Body of pancreas (tissue), 4 donors: ENCODE measurements at regions not wholly inside any gene's neighbourhood (a gene's known extent, or its start where the extent isn't known, plus 50 kb on each side); places are given as distances from the start of the nearest gene placed in this dataset.

Source experiments
- ATAC-seq: fragments of 150-250 bp; one replicate; pipeline ENCODE4 v1.9.1; 2016
- DNase-seq, 4 donors: peaks; one replicate each; pipeline ENCODE4 v3.0.0-alpha.2; 2019
- H3K27ac ChIP-seq, 4 donors: fragments of 200-600 bp; sonication (generic); 1 replicate in 3 of 4; 2 replicates in 1 of 4; pipeline versions ENCODE4 v1.5.1 to v1.6.1; 2016 to 2019; ENCODE audit warnings: mild to moderate bottlenecking in 1 of 4, mixed read lengths in 1 of 4, moderate library complexity in 1 of 4
- H3K27me3 ChIP-seq, 2 donors: fragments of 200-600 bp; sonication (generic); one replicate each; pipeline ENCODE4 v1.6.0; 2016; ENCODE audit warnings: mild to moderate bottlenecking in 1 of 2
- H3K36me3 ChIP-seq, 2 donors: fragments of 200-600 bp; sonication (generic); replicated peaks in 1 of 2; 2 replicates each; pipeline ENCODE4 v1.5.1; 2016; ENCODE audit warnings: low read depth in 2 of 2; ENCODE audit not compliant: insufficient read depth in 1 of 2
- H3K4me1 ChIP-seq: fragments of 200-600 bp; sonication (generic); one replicate; pipeline ENCODE4 v1.6.0; 2016
- H3K4me3 ChIP-seq, 2 donors: fragments of 200-600 bp; sonication (generic); 1 replicate in 1 of 2; 2 replicates in 1 of 2; pipeline ENCODE4 v1.5.1; 2016 to 2019
- H3K9me3 ChIP-seq, 3 donors: fragments of 200-600 bp; sonication (generic); 1 replicate in 2 of 3; 2 replicates in 1 of 3; pipeline ENCODE4 v1.5.1; 2016
- POLR2A ChIP-seq, 3 donors: fragments of 450-650 bp; IDR thresholded peaks; one replicate each; pipeline ENCODE4 v1.6.1; 2016; ENCODE audit warnings: antibody characterized with exemption in 3 of 3, mild to moderate bottlenecking in 2 of 3
- WGBS, 2 donors: methylation state at CpG; one replicate each; pipeline ENCODE4 v1.1.5; 2017; 5-methylcytosine and 5-hydroxymethylcytosine counted together
- intact Hi-C: fragments of 100-400 bp; cut with DNase I; formaldehyde crosslinking; loops from one replicate; pipeline ENCODE4 v1.15.1; 2023
- TF ChIP-seq, protein P1 (sequence below), 7 experiments: fragments of 450-650 bp in 4 of 7; fragments of 200-600 bp in 3 of 7; sonication (generic) in 3 of 7; IDR thresholded peaks; one replicate each; pipeline ENCODE4 v1.5.1; 2016 to 2019; ENCODE audit warnings: antibody characterized with exemption in 7 of 7

DNA sequence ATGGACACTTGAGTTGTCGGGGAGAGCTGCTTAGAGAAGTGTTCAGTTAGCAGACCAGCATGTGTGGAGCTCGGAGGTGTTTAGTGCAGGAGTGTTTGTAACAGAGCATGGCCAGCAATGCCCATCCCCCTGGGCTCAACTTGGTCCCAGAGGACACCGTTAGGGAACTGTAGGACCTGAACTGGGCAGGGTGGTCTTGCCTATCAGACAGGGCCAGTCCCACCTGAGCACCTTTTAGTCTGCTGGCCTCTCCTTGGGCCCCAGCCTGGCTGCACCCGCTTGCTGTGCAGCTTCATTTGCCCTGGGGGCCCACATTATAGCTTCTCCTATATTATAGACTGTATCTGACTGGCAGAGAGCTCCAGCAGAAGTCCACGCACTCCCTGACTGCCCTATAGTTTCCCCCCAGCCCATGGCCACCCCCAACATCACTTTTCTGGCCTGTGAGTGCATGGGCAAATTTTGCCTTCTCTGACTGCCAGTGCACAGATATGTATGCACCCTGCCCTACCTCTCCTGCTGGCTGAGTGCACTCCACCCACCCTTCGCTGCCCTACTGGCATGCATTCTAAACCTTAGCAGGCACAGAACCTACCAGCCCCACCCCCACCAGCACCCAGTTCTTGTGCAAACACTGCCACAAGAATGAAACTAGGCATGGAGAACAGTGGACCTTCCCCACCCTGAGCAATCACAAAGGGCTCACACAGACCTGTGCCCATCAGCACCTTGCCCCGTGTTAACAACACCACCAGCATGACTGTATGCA, 1030.6 kb upstream of the GHITM start:
- TF ChIP-seq, protein P1, sequence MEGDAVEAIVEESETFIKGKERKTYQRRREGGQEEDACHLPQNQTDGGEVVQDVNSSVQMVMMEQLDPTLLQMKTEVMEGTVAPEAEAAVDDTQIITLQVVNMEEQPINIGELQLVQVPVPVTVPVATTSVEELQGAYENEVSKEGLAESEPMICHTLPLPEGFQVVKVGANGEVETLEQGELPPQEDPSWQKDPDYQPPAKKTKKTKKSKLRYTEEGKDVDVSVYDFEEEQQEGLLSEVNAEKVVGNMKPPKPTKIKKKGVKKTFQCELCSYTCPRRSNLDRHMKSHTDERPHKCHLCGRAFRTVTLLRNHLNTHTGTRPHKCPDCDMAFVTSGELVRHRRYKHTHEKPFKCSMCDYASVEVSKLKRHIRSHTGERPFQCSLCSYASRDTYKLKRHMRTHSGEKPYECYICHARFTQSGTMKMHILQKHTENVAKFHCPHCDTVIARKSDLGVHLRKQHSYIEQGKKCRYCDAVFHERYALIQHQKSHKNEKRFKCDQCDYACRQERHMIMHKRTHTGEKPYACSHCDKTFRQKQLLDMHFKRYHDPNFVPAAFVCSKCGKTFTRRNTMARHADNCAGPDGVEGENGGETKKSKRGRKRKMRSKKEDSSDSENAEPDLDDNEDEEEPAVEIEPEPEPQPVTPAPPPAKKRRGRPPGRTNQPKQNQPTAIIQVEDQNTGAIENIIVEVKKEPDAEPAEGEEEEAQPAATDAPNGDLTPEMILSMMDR (IDR thresholded peaks at IDR 0.05) = no peak
- intact Hi-C loops = no loop called here
- Histone ChIP-seq H3K27ac (no peak overlapping the region), H3K9me3 (peaks cover 0 to 6% (median 0%) of the 10 kb centered on the region in 3 donors), H3K4me1 (no peaks in the 10 kb centered on the region), H3K36me3 (no peaks in the 10 kb centered on the region), H3K27me3 (no peaks in the 10 kb centered on the region), H3K4me3 (no peak overlapping the region)
- no peak for ATAC-seq
- 61 to 70% methylated on average over 4 to 7 of the region's 7 CpGs for WGBS, 2 donors
- DNase-seq = no peak

DNA sequence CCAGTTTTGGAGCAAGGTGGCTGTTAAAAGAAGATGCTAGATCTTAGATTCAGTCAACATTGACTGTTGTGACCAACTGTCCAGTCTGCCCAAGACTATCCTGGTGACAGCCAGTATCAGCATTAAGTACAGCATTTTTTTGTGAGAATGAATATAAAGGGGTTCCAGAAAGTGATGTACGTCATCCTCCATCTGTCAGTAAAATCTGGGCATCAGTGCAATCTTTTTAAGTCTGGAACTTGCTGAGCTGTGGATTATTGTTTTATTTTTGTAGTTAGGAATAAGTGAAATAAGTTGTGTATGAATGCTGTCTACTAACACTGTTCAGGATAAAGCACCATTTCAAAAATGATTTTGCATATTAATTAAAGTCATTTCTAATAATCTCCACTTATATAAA, 1020.0 kb upstream of the GHITM start:
- DNase-seq = no peak
- no peaks in the 10 kb centered on the region for H3K9me3 ChIP-seq
- H3K27me3 ChIP-seq = no peaks in the 10 kb centered on the region
- H3K36me3 ChIP-seq = no peaks in the 10 kb centered on the region
- no peak overlapping the region for H3K27ac ChIP-seq
- no peak for TF ChIP-seq POLR2A (IDR thresholded peaks at IDR 0.05)
- TF ChIP-seq, protein P1 (IDR thresholded peaks at IDR 0.05) = no peak
- ATAC-seq = no peak
- WGBS, 2 donors = 38 to 50% methylated on average over 1 of the region's 1 CpG
- H3K4me1 ChIP-seq = no peaks in the 10 kb centered on the region
- no peak overlapping the region for H3K4me3 ChIP-seq
- intact Hi-C loops = no loop called here

DNA sequence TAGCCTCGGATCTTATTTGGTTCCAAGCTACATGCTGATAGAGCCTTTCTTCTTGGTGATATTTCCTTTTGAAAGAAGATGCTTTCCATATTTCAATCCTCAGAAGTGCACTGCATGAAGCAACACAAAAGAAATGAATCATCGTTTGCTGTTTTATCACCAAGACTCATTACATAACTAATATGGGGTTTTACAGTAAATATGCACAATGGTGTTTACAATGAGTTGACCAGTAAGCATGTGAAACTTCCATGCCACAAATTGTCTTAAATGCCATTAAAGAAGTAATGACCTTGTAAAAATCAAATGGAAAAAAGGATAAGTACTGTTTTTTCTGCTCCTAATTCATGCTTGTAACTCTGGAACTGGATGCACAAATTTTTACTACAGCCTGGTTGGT, 1017.0 kb upstream of the GHITM start:
- no peaks in the 10 kb centered on the region for H3K27me3 ChIP-seq
- H3K9me3 ChIP-seq = no peaks in the 10 kb centered on the region
- intact Hi-C loops = no loop called here
- TF ChIP-seq POLR2A (IDR thresholded peaks at IDR 0.05) = no peak
- TF ChIP-seq, protein P1 (IDR thresholded peaks at IDR 0.05) = no peak
- no peak overlapping the region for H3K27ac ChIP-seq
- no peak overlapping the region for H3K4me3 ChIP-seq
- DNase-seq (no peak), ATAC-seq (no peak)
- no peaks in the 10 kb centered on the region for H3K4me1 ChIP-seq
- 30 to 45% methylated on average over 2 of the region's 2 CpGs for WGBS, 2 donors
- no peaks in the 10 kb centered on the region for H3K36me3 ChIP-seq

DNA sequence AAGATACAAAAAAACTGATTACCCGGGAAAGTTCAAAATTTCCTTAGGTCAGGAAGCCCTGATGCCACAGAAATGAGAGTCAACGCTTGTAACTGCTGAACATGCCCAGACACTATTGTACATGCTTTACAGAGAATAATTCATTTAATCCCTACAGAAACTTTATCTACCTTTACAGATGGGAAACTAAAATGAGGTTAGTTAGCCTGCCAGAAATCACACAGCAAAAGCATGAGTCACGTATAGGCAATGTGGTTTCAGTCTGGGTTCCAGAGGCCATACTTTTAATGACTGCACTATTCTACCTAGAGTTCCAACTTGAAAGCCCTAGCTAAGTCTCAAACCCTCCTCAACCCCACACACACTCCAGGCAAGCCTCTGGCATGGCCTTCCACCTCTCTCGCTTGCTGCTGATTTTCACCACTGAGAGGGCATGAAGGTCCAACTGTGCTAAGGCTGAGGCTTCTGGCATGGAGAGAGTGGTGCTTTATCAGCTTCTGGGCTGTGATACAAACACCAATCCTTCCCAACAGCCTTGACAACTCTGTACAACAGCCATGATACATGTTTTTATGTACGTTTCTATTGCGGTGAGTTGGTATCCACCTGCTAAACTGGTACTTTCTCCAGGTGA, 1011.2 kb upstream of the GHITM start:
- Histone ChIP-seq H3K27me3 (no peaks in the 10 kb centered on the region), H3K9me3 (no peaks in the 10 kb centered on the region), H3K36me3 (no peaks in the 10 kb centered on the region), H3K4me1 (no peaks in the 10 kb centered on the region), H3K27ac (no peak overlapping the region), H3K4me3 (no peak overlapping the region)
- ATAC-seq (no peak), DNase-seq (no peak)
- intact Hi-C loops = no loop called here
- WGBS, 2 donors = 82% methylated on average over 6 of the region's 6 CpGs
- TF ChIP-seq, protein P1 (IDR thresholded peaks at IDR 0.05) = no peak
- TF ChIP-seq POLR2A (IDR thresholded peaks at IDR 0.05) = no peak

DNA sequence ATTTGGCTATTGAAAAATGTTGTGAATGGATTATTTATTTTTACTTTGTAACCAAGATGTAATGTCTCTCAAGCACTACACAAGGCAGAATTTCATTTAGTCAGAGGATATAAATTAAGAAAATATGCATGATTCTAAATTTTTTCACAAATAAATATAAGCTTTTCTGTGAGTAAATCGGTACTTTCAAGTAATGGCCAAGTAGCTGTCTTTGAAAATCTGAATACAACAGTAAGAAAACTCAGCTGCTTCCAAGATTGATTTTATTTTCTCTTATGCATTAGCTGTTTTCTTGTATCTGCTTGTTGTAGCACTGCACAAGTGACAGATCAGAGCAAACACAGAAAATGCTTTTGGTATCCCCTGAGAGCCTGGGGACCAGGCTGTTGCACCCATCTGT, 998.5 kb upstream of the GHITM start:
- Histone ChIP-seq H3K9me3 (no peaks in the 10 kb centered on the region), H3K4me1 (no peaks in the 10 kb centered on the region), H3K27me3 (no peaks in the 10 kb centered on the region), H3K36me3 (no peaks in the 10 kb centered on the region), H3K27ac (no peak overlapping the region), H3K4me3 (no peak overlapping the region)
- WGBS, 2 donors = 38 to 61% methylated on average over 1 of the region's 1 CpG
- no peak for DNase-seq
- ATAC-seq = no peak
- intact Hi-C loops = no loop called here
- no peak for TF ChIP-seq POLR2A (IDR thresholded peaks at IDR 0.05)
